WTC11 (cell line): ENCODE measurements at regions not wholly inside any gene's neighbourhood (a gene's known extent, or its start where the extent isn't known, plus 50 kb on each side); places are given as distances from the start of the nearest gene placed in this dataset.

Experiments
- ATAC-seq: fragments of 200-7000 bp; cut with Tn5 transposase; 2 replicates; pipeline ENCODE4 v1.10.0; 2021; ENCODE audit warnings: mild to moderate bottlenecking, moderate library complexity
- CTCF ChIA-PET: fragments of 300-600 bp; sonication (Branson Sonifier 250); formaldehyde crosslinking; loops from one replicate; lab custom pipeline; 2021; ENCODE audit warnings: antibody characterized with exemption; lab: Charles Lee
- POLR2A ChIA-PET: fragments of 350-600 bp; sonication (Branson Sonifier 250); formaldehyde crosslinking; loops from one replicate; lab custom pipeline; 2021; ENCODE audit warnings: antibody characterized with exemption; lab: Charles Lee
- DNase-seq: peaks from one replicate; pipeline ENCODE4 v3.0.0; 2021; ENCODE audit warnings: low spot score
- H3K27ac Mint-ChIP-seq: 2 replicates; pipeline ENCODE4 v1.8.0; 2021; ENCODE audit warnings: mixed read lengths
- H3K27me3 Mint-ChIP-seq: 2 replicates; pipeline ENCODE4 v1.8.0; 2021; ENCODE audit warnings: low read depth, mild to moderate bottlenecking, moderate library complexity, mixed read lengths
- H3K36me3 Mint-ChIP-seq: 2 replicates; pipeline ENCODE4 v1.8.0; 2021; ENCODE audit warnings: mixed read lengths
- H3K4me1 Mint-ChIP-seq: 2 replicates; pipeline ENCODE4 v1.8.0; 2022; ENCODE audit warnings: mixed read lengths
- H3K4me3 Mint-ChIP-seq: 2 replicates; pipeline ENCODE4 v1.8.0; 2021; ENCODE audit warnings: mild to moderate bottlenecking, moderate library complexity, mixed read lengths
- H3K9me3 Mint-ChIP-seq: 2 replicates; pipeline ENCODE4 v1.8.0; 2021; ENCODE audit warnings: mixed read lengths
- JAZF1 ChIP-seq: fragments of 250-450 bp; sonication (Bioruptor Pico); IDR thresholded peaks from 2 replicates; pipeline ENCODE4 v1.9.0; 2021; ENCODE audit warnings: moderate library complexity, mild to moderate bottlenecking, inconsistent platforms
- JUN ChIP-seq: sonication (generic); formaldehyde crosslinking; IDR thresholded peaks from 2 replicates; pipeline ENCODE4 v1.8.0; 2023; ENCODE audit warnings: mild to moderate bottlenecking, missing genetic modification reagents
- KAT7 ChIP-seq: sonication (generic); formaldehyde crosslinking; IDR thresholded peaks from 2 replicates; pipeline ENCODE4 v1.8.1; 2023; ENCODE audit warnings: missing genetic modification reagents, mild to moderate bottlenecking, borderline replicate concordance
- NR1H2 ChIP-seq: sonication (generic); formaldehyde crosslinking; IDR thresholded peaks from 2 replicates; pipeline ENCODE4 v1.9.0; 2021; ENCODE audit warnings: mild to moderate bottlenecking, moderate library complexity, missing genetic modification reagents
- TF ChIP-seq, protein P1 (sequence below): sonication (generic); formaldehyde crosslinking; IDR thresholded peaks from 2 replicates; pipeline ENCODE4 v1.8.0; 2022; ENCODE audit warnings: mild to moderate bottlenecking, missing genetic modification reagents
- TF ChIP-seq, protein P2 (sequence below): sonication (generic); formaldehyde crosslinking; IDR thresholded peaks from 2 replicates; pipeline ENCODE4 v1.8.0; 2023; ENCODE audit warnings: mild to moderate bottlenecking, missing genetic modification reagents
- TF ChIP-seq, protein P3 (sequence below): fragments of 250-450 bp; sonication (Bioruptor Pico); conservative IDR thresholded peaks from 2 replicates; pipeline ENCODE4 v1.9.0; 2021; ENCODE audit warnings: mild to moderate bottlenecking
- TF ChIP-seq, protein P4 (sequence below): sonication (generic); formaldehyde crosslinking; IDR thresholded peaks from 2 replicates; pipeline ENCODE4 v1.8.1; 2023; ENCODE audit warnings: mild to moderate bottlenecking, moderate library complexity, missing genetic modification reagents
- TF ChIP-seq, protein P5 (sequence below): sonication (generic); formaldehyde crosslinking; IDR thresholded peaks from 2 replicates; pipeline ENCODE4 v1.8.1; 2022; ENCODE audit warnings: missing genetic modification reagents, borderline replicate concordance

DNA sequence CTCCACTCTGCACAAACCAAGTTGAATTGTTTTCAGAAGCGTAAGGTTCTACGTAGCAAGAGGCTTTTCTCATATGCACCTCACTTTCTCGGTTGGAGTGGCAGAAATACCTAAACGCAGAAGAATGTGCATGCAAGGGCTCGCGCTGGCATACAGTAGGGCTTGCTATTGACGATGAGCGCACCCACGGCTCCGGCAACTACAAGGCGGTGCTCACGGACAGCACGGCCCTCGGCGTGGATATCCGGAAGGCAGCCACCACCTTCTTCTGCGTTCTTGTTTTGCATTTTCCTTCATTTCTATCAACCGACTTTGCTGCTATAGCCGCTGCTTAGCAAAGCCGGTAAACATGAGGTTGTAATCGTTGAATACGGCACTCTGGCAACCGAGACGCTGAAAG, 51.1 kb upstream of the UBE3C start:
- H3K36me3 Mint-ChIP-seq: peaks cover 26% of the 10 kb centered on the region
- no peak for TF ChIP-seq JAZF1
- no peak for TF ChIP-seq KAT7 (CRISPR knock-in tag)
- TF ChIP-seq, protein P1, sequence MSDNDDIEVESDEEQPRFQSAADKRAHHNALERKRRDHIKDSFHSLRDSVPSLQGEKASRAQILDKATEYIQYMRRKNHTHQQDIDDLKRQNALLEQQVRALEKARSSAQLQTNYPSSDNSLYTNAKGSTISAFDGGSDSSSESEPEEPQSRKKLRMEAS (CRISPR knock-in tag): no peak
- no peaks in the 10 kb centered on the region for H3K4me1 Mint-ChIP-seq
- ChIA-PET POLR2A (no interaction called here), CTCF (no interaction called here)
- peaks cover 35% of the 10 kb centered on the region for H3K9me3 Mint-ChIP-seq
- no peak for DNase-seq
- H3K4me3 Mint-ChIP-seq: no peak overlapping the region
- H3K27ac Mint-ChIP-seq: no peak overlapping the region
- peaks cover 13% of the 10 kb centered on the region for H3K27me3 Mint-ChIP-seq
- no peak for ATAC-seq

DNA sequence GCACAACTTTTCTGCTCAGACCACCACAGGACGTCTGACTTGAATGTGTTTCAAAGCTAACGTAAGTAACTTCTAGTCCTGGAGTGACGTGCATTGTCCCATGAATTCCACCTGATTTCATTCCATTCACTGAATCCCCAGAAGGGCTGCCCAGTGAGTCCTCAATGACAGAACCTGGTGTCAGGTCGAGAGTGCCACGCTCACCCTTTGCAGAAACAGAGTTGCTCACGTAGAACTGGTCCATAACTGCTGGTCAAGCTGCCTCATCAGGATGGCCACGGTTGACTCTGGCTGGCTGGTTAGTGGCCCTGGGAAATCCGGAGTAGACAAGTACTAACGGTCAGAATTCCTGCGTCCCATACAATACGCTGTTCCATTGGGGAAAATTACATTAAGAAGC, 50.6 kb upstream of the UBE3C start:
- ATAC-seq (no peak), DNase-seq (no peak)
- CTCF ChIA-PET: no interaction called here
- TF ChIP-seq, protein P2, sequence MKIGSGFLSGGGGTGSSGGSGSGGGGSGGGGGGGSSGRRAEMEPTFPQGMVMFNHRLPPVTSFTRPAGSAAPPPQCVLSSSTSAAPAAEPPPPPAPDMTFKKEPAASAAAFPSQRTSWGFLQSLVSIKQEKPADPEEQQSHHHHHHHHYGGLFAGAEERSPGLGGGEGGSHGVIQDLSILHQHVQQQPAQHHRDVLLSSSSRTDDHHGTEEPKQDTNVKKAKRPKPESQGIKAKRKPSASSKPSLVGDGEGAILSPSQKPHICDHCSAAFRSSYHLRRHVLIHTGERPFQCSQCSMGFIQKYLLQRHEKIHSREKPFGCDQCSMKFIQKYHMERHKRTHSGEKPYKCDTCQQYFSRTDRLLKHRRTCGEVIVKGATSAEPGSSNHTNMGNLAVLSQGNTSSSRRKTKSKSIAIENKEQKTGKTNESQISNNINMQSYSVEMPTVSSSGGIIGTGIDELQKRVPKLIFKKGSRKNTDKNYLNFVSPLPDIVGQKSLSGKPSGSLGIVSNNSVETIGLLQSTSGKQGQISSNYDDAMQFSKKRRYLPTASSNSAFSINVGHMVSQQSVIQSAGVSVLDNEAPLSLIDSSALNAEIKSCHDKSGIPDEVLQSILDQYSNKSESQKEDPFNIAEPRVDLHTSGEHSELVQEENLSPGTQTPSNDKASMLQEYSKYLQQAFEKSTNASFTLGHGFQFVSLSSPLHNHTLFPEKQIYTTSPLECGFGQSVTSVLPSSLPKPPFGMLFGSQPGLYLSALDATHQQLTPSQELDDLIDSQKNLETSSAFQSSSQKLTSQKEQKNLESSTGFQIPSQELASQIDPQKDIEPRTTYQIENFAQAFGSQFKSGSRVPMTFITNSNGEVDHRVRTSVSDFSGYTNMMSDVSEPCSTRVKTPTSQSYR (CRISPR knock-in tag): no peak
- TF ChIP-seq, protein P3, sequence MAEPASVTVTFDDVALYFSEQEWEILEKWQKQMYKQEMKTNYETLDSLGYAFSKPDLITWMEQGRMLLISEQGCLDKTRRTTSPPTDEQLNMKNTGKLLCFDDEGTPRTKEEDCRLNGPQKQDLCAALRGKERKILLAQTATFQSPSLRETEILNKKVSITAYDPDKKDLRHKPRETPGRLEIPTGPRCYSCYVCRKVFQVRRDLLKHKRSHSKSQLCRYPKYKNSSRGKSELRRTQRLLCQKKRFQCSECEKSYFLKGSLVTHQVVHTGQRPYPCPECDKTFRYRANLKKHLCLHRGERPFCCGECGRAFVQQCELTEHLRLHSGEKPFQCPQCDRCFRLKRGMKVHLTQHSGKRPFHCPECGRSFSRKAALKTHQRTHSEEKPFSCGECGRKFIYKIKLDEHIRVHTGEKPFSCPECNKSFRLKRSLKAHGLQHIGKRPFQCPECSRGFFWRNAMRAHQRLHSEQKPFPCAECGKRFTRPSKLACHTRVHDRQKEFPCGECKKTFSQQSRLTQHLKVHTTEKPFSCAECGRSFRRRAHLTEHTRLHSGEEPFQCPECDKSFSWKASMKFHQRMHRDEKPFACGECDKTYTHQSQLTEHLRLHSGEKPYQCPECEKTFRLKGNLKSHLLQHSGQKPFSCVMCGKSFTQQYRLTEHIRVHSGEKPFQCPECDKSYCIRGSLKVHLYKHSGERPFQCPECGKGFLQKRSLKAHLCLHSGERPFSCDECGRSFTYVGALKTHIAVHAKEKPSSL (CRISPR knock-in tag): no peak
- TF ChIP-seq NR1H2 (CRISPR knock-in tag): no peak
- TF ChIP-seq, protein P4, sequence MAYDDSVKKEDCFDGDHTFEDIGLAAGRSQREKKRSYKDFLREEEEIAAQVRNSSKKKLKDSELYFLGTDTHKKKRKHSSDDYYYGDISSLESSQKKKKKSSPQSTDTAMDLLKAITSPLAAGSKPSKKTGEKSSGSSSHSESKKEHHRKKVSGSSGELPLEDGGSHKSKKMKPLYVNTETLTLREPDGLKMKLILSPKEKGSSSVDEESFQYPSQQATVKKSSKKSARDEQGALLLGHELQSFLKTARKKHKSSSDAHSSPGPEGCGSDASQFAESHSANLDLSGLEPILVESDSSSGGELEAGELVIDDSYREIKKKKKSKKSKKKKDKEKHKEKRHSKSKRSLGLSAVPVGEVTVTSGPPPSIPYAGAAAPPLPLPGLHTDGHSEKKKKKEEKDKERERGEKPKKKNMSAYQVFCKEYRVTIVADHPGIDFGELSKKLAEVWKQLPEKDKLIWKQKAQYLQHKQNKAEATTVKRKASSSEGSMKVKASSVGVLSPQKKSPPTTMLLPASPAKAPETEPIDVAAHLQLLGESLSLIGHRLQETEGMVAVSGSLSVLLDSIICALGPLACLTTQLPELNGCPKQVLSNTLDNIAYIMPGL: no peak
- TF ChIP-seq, protein P5, sequence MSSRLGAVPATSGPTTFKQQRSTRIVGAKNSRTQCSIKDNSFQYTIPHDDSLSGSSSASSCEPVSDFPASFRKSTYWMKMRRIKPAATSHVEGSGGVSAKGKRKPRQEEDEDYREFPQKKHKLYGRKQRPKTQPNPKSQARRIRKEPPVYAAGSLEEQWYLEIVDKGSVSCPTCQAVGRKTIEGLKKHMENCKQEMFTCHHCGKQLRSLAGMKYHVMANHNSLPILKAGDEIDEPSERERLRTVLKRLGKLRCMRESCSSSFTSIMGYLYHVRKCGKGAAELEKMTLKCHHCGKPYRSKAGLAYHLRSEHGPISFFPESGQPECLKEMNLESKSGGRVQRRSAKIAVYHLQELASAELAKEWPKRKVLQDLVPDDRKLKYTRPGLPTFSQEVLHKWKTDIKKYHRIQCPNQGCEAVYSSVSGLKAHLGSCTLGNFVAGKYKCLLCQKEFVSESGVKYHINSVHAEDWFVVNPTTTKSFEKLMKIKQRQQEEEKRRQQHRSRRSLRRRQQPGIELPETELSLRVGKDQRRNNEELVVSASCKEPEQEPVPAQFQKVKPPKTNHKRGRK (CRISPR knock-in tag): no peak
- no peak for TF ChIP-seq JUN (CRISPR knock-in tag)
- Mint-ChIP-seq H3K27ac (no peak overlapping the region), H3K27me3 (peaks cover 13% of the 10 kb centered on the region), H3K4me1 (no peaks in the 10 kb centered on the region), H3K9me3 (peaks cover 35% of the 10 kb centered on the region), H3K36me3 (peaks cover 22% of the 10 kb centered on the region), H3K4me3 (no peak overlapping the region)
- POLR2A ChIA-PET: no interaction called here
